ENCODE measurements at regions not wholly inside any gene's neighbourhood (a gene's known extent, or its start where the extent isn't known, plus 50 kb on each side); places are given as distances from the start of the nearest gene placed in this dataset.

DNA sequence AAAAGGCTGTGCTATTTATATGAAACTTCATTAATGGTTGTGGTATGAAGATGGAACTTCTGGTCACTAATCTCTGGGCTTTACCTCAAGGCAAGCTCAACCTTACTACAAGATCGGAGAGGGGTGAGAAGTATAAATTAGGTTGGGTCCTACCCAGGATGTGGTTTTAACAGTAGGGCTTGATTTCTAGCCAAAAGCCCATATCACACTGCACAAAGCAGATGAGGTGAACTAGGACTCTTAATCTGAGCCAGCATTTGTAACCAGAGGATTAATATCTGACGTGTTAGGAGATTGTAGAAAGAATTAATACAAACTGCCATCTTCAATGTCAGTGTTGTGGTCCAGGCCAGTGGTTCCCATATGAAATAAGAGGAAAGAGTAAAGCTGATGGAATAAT is 86.4 kb upstream of the RGPD4 start (continued):
- TF ChIP-seq TEAD4 (IDR thresholded peaks at IDR 0.05; ENCODE audit: borderline replicate concordance, insufficient read depth): no peak
- TF ChIP-seq SMC3 (IDR thresholded peaks at IDR 0.05; ENCODE audit: low read depth, low read length): no peak
- TF ChIP-seq MAX (IDR thresholded peaks at IDR 0.05; ENCODE audit: low read depth): no peak

- 69% methylated on average over 5 of the region's 5 CpGs for WGBS (ENCODE audit: low lambda C conversion rate)
- no peaks in the 10 kb centered on the region for H3F3A ChIP-seq (replicated peaks; ENCODE audit: insufficient read depth)
Measured at GRCh38 chr2:107742460-107743027, 84.1 kb upstream of the RGPD4 start.

DNA sequence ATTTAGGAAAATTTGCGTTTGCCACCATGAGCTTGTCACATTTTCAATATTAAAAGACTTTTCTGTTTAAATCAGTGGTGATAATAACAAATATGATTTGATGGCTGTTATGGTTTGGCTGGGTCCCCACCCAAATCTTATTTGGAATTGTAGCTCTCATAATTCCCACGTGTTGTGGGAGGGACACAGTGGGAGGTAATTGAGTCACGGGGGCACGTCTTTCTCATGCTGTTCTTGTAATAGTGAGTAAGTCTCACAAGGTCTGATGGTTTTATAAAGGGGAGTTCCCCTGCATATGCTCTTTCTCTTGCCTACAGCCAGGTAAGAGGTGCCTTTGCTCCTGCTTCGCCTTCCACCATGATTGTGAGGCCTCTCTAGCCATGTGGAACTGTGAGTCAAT is 83.4 kb upstream of the RGPD4 start:
- no peak overlapping the region for H3K27ac ChIP-seq (ENCODE audit: low read depth in 2 of 2, low read length in 1 of 2)
- H3K27me3 ChIP-seq (ENCODE audit: insufficient read depth): no peaks in the 10 kb centered on the region
- H3K36me3 ChIP-seq (replicated peaks in 1 of 2; ENCODE audit: control insufficient read depth in 1 of 2, insufficient read depth in 2 of 2, low read length in 1 of 2): no peaks in the 10 kb centered on the region
- no peak overlapping the region for H3K4me3 ChIP-seq (ENCODE audit: low read depth in 2 of 2, low read length in 1 of 2)
- H3K4me1 ChIP-seq (ENCODE audit: control insufficient read depth in 1 of 2, insufficient read depth in 2 of 2, low read depth in 1 of 2, low read length in 1 of 2): no peaks in the 10 kb centered on the region
- WGBS (ENCODE audit: low lambda C conversion rate): 69% methylated on average over 5 of the region's 5 CpGs
- H4K20me1 ChIP-seq (ENCODE audit: insufficient read depth): no peaks in the 10 kb centered on the region
- TF ChIP-seq EP300 (IDR thresholded peaks at IDR 0.05; ENCODE audit: borderline replicate concordance in 1 of 2, low read depth in 1 of 2, low read length in 1 of 2) (no peak), EZH2phosphoT487 (IDR thresholded peaks at IDR 0.05; ENCODE audit: borderline replicate concordance, low read depth) (no peak), MEF2A (IDR thresholded peaks at IDR 0.05; ENCODE audit: borderline replicate concordance, low read depth) (no peak), REST (IDR thresholded peaks at IDR 0.05; ENCODE audit: low read depth, low read length) (no peak), GATA2 (CRISPR knock-in tag; IDR thresholded peaks at IDR 0.05) (no peak), SIN3A (IDR thresholded peaks at IDR 0.05; ENCODE audit: borderline replicate concordance, low read depth, low read length) (no peak), GABPA (IDR thresholded peaks at IDR 0.05; ENCODE audit: low read depth) (no peak)
- TF ChIP-seq, protein P1, sequence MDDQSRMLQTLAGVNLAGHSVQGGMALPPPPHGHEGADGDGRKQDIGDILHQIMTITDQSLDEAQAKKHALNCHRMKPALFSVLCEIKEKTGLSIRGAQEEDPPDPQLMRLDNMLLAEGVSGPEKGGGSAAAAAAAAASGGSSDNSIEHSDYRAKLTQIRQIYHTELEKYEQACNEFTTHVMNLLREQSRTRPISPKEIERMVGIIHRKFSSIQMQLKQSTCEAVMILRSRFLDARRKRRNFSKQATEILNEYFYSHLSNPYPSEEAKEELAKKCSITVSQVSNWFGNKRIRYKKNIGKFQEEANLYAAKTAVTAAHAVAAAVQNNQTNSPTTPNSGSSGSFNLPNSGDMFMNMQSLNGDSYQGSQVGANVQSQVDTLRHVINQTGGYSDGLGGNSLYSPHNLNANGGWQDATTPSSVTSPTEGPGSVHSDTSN (IDR thresholded peaks at IDR 0.05): no peak
- ChIA-PET CTCF (no interaction called here), POLR2A (no interaction called here)
- H3K4me2 ChIP-seq: no peak overlapping the region
- no peak for DNase-seq
- H3K9me3 ChIP-seq: no peaks in the 10 kb centered on the region
- no peaks in the 10 kb centered on the region for H3F3A ChIP-seq (replicated peaks; ENCODE audit: insufficient read depth)
- no peaks in the 10 kb centered on the region for H3K79me2 ChIP-seq (ENCODE audit: insufficient read depth)
- H3K9ac ChIP-seq: no peak overlapping the region
- H3K9me2 ChIP-seq: no peaks in the 10 kb centered on the region
- H2AFZ ChIP-seq (ENCODE audit: low read depth): no peak overlapping the region

More at GRCh38 chr2:107742460-107743027, 84.1 kb upstream of the RGPD4 start:
- ChIA-PET POLR2A (no interaction called here), CTCF (no interaction called here)
- TF ChIP-seq FOSL2 (IDR thresholded peaks at IDR 0.05; ENCODE audit: borderline replicate concordance, low read depth) (no peak), EP300 (IDR thresholded peaks at IDR 0.05; ENCODE audit: borderline replicate concordance in 1 of 2, low read depth in 1 of 2, low read length in 1 of 2) (no peak), EZH2phosphoT487 (IDR thresholded peaks at IDR 0.05; ENCODE audit: borderline replicate concordance, low read depth) (no peak), RFX5 (IDR thresholded peaks at IDR 0.05; ENCODE audit: low read length) (no peak), TCF12 (IDR thresholded peaks at IDR 0.05) (no peak), MXI1 (IDR thresholded peaks at IDR 0.05; ENCODE audit: low read depth, low read length) (no peak), FOXJ3 (CRISPR knock-in tag; IDR thresholded peaks at IDR 0.05) (no peak), ELF1 (IDR thresholded peaks at IDR 0.05) (no peak), FOXM1 (IDR thresholded peaks at IDR 0.05; ENCODE audit: low read depth) (no peak), SMC3 (IDR thresholded peaks at IDR 0.05; ENCODE audit: low read depth, low read length) (no peak), MEF2A (IDR thresholded peaks at IDR 0.05; ENCODE audit: borderline replicate concordance, low read depth) (no peak), IRF3 (IDR thresholded peaks at IDR 0.05; ENCODE audit: low read depth, low read length) (no peak), SIN3A (IDR thresholded peaks at IDR 0.05; ENCODE audit: borderline replicate concordance, low read depth, low read length) (no peak)
- TF ChIP-seq, protein P2, sequence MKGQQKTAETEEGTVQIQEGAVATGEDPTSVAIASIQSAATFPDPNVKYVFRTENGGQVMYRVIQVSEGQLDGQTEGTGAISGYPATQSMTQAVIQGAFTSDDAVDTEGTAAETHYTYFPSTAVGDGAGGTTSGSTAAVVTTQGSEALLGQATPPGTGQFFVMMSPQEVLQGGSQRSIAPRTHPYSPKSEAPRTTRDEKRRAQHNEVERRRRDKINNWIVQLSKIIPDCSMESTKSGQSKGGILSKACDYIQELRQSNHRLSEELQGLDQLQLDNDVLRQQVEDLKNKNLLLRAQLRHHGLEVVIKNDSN (IDR thresholded peaks at IDR 0.05; ENCODE audit: borderline replicate concordance, low read depth): no peak
- Histone ChIP-seq H3K36me3 (replicated peaks in 1 of 2; ENCODE audit: control insufficient read depth in 1 of 2, insufficient read depth in 2 of 2, low read length in 1 of 2) (no peaks in the 10 kb centered on the region), H2AFZ (ENCODE audit: low read depth) (no peak overlapping the region), H3K27ac (ENCODE audit: low read depth in 2 of 2, low read length in 1 of 2) (no peak overlapping the region), H3K4me3 (ENCODE audit: low read depth in 2 of 2, low read length in 1 of 2) (no peak overlapping the region), H3K4me2 (no peak overlapping the region), H3K27me3 (ENCODE audit: insufficient read depth) (no peaks in the 10 kb centered on the region), H4K20me1 (ENCODE audit: insufficient read depth) (no peaks in the 10 kb centered on the region), H3K9ac (no peak overlapping the region), H3K9me2 (no peaks in the 10 kb centered on the region), H3K9me3 (no peaks in the 10 kb centered on the region), H3K4me1 (ENCODE audit: control insufficient read depth in 1 of 2, insufficient read depth in 2 of 2, low read depth in 1 of 2, low read length in 1 of 2) (no peaks in the 10 kb centered on the region), H3K79me2 (ENCODE audit: insufficient read depth) (no peaks in the 10 kb centered on the region)
- no peak for DNase-seq

Measured in SK-N-SH (cell line).